ENCODE measurements at regions not wholly inside any gene's neighbourhood (a gene's known extent, or its start where the extent isn't known, plus 50 kb on each side); places are given as distances from the start of the nearest gene placed in this dataset.

GRCh38 chr6:2433711-2434110 is 188.3 kb upstream of the GMDS start:
- H3K27ac ChIP-seq (ENCODE audit: low read length) = no peak overlapping the region
- no peak for TF ChIP-seq SIN3A (IDR thresholded peaks at IDR 0.05; ENCODE audit: borderline replicate concordance, insufficient read depth, low read depth, low read length)
- no peak for TF ChIP-seq CTCF (IDR thresholded peaks at IDR 0.05)
- TF ChIP-seq POLR2AphosphoS5 (IDR thresholded peaks at IDR 0.05; ENCODE audit: low read depth, low read length) = no peak
- TF ChIP-seq, protein P1, sequence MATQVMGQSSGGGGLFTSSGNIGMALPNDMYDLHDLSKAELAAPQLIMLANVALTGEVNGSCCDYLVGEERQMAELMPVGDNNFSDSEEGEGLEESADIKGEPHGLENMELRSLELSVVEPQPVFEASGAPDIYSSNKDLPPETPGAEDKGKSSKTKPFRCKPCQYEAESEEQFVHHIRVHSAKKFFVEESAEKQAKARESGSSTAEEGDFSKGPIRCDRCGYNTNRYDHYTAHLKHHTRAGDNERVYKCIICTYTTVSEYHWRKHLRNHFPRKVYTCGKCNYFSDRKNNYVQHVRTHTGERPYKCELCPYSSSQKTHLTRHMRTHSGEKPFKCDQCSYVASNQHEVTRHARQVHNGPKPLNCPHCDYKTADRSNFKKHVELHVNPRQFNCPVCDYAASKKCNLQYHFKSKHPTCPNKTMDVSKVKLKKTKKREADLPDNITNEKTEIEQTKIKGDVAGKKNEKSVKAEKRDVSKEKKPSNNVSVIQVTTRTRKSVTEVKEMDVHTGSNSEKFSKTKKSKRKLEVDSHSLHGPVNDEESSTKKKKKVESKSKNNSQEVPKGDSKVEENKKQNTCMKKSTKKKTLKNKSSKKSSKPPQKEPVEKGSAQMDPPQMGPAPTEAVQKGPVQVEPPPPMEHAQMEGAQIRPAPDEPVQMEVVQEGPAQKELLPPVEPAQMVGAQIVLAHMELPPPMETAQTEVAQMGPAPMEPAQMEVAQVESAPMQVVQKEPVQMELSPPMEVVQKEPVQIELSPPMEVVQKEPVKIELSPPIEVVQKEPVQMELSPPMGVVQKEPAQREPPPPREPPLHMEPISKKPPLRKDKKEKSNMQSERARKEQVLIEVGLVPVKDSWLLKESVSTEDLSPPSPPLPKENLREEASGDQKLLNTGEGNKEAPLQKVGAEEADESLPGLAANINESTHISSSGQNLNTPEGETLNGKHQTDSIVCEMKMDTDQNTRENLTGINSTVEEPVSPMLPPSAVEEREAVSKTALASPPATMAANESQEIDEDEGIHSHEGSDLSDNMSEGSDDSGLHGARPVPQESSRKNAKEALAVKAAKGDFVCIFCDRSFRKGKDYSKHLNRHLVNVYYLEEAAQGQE (IDR thresholded peaks at IDR 0.05; ENCODE audit: insufficient read depth in 1 of 2, low read depth in 2 of 2, low read length in 1 of 2) = no peak
- TF ChIP-seq TCF7L2 (IDR thresholded peaks at IDR 0.05; ENCODE audit: low read depth, low read length) = no peak
- CTCF ChIA-PET = no interaction called here
- no peaks in the 10 kb centered on the region for H3K4me1 ChIP-seq (ENCODE audit: control insufficient read depth, insufficient read depth, low read length)
- POLR2A ChIA-PET = no interaction called here
- DNase-seq (ENCODE audit: low read depth, low spot score) = no peak
- ATAC-seq = no peak
- no peak overlapping the region for H3K4me3 ChIP-seq (ENCODE audit: low read depth in 2 of 2, low read length in 2 of 2)
- intact Hi-C loops (cut with micrococcal nuclease; ENCODE audit: unreplicated experiment) (no loop called here), in situ Hi-C loops (cut with HindIII; ENCODE audit: low pct_unique_long_range_greater_than_20kb, low sequenced_read_pairs) (no loop called here)
- BruUV-seq (replicated peaks) = no TSS peak
- no peaks in the 10 kb centered on the region for H3K36me3 ChIP-seq (ENCODE audit: control insufficient read depth, insufficient read depth, low read length)
- H3K9me3 ChIP-seq (ENCODE audit: control insufficient read depth, insufficient read depth, low read depth, low read length) = no peaks in the 10 kb centered on the region
- H3K27me3 ChIP-seq (ENCODE audit: control insufficient read depth, insufficient read depth, low read length) = peaks cover 2% of the 10 kb centered on the region; the same call in 1 of the 2 replicates

DNA sequence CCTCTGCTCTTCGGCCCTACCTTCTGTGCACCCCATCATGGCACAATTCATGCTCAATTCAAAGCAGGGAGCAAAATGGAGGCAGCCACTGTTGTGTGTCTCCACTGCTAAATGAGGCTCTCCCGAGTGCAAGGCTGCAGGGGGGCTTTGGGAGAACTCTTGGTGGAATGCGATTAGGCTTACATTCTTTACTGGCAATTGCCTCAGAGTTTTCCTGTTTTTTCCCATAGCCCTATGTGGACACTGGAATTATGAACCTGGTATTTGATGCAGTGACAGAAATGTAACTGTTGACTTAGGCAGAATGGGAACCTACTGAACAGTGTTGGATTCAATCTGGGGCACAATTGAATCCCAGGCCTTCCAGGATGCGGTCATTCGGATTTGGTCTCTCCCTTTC is 187.9 kb upstream of the GMDS start:
- H3K4me1 ChIP-seq (ENCODE audit: control insufficient read depth, insufficient read depth, low read length) = no peaks in the 10 kb centered on the region
- in situ Hi-C loops (cut with HindIII; ENCODE audit: low pct_unique_long_range_greater_than_20kb, low sequenced_read_pairs) = no loop called here
- BruUV-seq (replicated peaks) = no TSS peak
- no peak for DNase-seq (ENCODE audit: low read depth, low spot score)
- intact Hi-C loops (cut with micrococcal nuclease; ENCODE audit: unreplicated experiment) = no loop called here
- ChIA-PET CTCF (no interaction called here), POLR2A (no interaction called here)
- H3K4me3 ChIP-seq (ENCODE audit: low read depth in 2 of 2, low read length in 2 of 2) = no peak overlapping the region
- H3K36me3 ChIP-seq (ENCODE audit: control insufficient read depth, insufficient read depth, low read length) = no peaks in the 10 kb centered on the region
- TF ChIP-seq CTCF (IDR thresholded peaks at IDR 0.05) = no peak
- TF ChIP-seq SIN3A (IDR thresholded peaks at IDR 0.05; ENCODE audit: borderline replicate concordance, insufficient read depth, low read depth, low read length) = no peak
- TF ChIP-seq, protein P1 (IDR thresholded peaks at IDR 0.05; ENCODE audit: insufficient read depth in 1 of 2, low read depth in 2 of 2, low read length in 1 of 2) = no peak
- no peak for TF ChIP-seq TCF7L2 (IDR thresholded peaks at IDR 0.05; ENCODE audit: low read depth, low read length)
- TF ChIP-seq POLR2AphosphoS5 (IDR thresholded peaks at IDR 0.05; ENCODE audit: low read depth, low read length) = no peak
- peaks cover 1% of the 10 kb centered on the region; the same call in 1 of the 2 replicates for H3K27me3 ChIP-seq (ENCODE audit: control insufficient read depth, insufficient read depth, low read length)
- H3K27ac ChIP-seq (ENCODE audit: low read length) = no peak overlapping the region
- no peak for ATAC-seq
- no peaks in the 10 kb centered on the region for H3K9me3 ChIP-seq (ENCODE audit: control insufficient read depth, insufficient read depth, low read depth, low read length)

Data from Panc1 (cell line).